GM19455 (cell line): ENCODE measurements at regions not wholly inside any gene's neighbourhood (a gene's known extent, or its start where the extent isn't known, plus 50 kb on each side); places are given as distances from the start of the nearest gene placed in this dataset.
"Not testable (repeated sequence)": the region's sequence is repeated elsewhere in the genome, so short reads cannot be mapped to it uniquely, and the experiment has no call there.

Source experiments
- ATAC-seq: cut with Tn5 transposase; IDR thresholded peaks from one replicate; pipeline ENCODE4 v1.9.1; 2021; ENCODE audit not compliant: unreplicated experiment

DNA sequence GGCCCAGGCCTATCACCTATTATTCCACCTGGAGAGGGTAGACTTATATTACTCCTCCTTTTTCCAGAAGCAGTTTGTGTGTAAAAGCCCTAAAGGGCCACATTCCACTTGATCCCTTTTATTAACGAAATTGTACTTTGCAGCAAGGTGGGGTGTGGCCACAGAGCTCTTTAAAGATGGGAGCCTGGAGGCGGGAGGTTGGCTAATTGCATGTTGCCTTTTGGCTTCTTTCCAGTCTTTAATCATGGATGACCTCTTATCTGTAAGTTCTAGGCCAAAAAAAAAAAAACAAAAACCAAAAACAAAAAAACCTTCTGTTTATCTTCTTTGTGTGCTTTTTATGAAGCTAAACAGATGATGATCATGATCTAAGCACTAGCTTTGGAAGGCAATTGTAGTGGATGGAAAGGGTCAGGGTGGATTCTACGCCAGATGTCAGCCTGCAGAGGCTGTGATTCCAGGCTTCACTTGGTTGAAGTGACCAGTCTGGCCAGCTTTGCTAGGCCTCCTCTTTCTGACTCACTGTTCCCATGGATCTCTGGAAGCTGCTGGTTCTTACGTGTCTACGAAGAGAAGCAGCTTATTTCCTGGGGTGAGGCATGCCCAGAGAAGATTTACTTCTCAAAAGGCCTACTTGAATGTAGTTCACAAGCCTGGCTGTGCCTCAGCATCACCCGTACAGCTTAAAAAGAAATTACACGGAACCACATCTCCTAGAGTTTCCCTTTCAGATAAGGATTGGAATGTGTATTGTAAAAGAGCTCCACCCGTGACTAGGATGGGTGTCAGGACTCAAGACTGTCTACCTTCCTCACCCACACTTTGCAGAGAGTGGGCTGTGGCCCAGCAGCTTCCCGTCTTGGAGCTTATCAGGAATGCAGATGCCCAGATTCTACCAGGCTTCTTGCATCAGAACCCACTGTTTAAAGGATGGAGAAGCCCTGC, 330.9 kb upstream of the C2CD4B start:
- no peak for ATAC-seq

DNA sequence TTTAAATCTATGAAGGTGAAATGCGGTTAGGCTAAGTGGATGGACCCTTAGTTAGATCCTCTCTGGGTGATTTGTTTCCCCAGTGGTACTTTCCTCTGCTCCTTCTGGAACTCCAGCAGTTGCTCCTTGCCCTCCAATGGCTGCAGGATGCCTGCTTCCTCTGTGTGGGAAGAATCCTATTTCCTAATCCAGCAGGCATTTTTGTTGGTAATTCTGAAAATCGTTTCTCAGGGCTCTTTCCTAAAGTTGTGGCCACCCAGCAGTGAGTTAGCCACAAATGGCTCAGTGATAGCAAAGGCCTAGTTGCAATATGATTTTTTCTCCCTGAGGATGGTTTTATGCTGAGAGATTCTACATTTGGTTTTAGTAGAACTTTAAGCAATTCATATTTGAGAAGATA, 332.3 kb upstream of the C2CD4B start:
- no peak for ATAC-seq

DNA sequence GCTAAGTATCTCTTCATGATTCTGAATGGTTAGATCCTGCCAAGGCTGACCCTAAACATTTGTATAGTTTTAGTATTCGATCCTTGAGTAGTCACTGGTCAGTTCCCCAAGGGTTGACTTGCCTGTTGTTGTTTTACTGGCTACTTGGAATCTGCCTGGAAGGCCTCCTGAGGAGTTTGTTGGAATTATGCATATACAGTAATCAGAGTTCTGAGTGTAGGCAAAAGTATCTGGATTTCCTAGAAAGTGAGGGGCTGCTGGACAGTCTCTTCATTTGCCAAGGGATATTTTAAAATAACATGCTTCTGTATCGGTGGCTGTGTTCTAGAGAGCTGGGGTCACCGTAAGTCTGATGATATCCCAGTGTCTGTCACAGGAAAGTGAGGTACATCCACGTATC, 333.2 kb upstream of the C2CD4B start:
- no peak for ATAC-seq

DNA sequence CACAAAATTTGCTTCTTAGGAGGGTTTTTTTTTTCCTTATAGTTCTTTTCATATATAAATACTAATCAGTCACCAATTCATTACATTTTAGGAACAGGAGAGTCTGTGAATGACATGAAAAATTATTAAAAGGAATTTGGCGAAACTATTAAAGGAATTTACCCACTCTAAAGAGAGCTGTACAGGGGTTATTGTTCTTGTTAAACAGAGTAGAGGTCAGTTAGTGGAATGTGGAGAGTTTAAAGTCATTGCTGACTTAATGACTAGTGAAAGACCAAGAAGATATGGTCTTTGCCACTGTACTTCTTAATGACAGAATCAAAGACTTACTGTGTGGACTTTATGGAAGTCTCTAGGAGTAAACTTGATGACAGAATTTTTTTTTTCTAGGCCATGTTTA, 333.6 kb upstream of the C2CD4B start:
- ATAC-seq, result no peak

DNA sequence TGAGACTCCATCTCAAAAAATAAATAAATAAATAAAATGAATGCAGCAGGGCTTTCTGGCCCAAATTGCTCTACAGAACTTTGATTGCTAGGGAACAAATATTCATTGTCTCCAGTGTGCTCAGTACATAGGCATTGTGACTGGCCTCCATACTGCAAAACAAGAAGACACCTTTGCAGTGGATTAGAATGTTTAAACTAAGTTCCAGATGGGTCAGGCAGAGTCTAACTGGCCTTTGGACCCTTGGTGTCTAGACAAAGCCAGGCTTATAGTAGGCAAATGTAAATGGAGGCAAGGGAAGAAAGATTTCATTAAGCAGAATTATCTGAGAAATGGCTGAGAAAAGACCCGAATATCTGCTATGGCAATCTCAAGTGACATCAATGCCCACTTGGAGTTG, 335.2 kb upstream of the C2CD4B start:
- no peak for ATAC-seq

DNA sequence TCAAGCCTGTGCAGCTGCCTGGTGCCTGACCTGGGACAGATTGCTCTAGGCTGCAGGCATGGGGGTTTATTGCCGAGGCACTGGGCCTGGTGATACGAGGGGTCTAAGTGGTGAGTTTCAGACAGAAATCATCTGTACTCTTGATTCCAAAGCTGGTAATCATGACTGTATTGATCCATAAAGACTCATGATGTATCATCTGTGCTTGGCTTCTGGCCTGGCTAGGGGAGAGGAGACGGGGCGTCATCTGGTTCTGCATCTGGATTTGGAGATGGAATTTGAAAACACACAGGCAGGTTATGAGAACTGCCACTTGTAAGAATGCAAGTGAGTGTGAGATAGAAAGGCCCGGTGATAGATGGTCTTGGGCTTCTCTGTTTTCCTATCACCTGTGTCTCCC, 337.4 kb upstream of the C2CD4B start:
- ATAC-seq, result no peak

DNA sequence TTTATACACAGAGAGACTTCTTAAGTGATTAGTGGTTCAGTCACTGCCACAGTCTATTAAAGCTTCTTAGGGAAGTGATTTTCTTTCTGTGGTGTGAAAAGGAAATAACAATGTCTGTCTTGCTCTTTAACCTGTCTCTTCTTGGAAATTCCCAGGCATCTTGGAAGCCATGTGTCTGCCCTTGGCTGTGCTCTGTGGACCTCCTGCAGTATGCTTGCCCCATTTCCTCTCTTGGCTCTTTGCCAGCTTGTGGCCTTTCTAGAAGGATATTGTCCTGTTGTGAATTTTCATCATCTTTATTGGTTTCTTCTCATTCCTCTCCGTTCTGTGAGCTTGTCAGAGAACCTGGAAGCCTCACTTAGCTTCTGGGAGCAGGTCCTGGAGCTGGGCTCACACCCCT, 338.4 kb upstream of the C2CD4B start:
- no peak for ATAC-seq

DNA sequence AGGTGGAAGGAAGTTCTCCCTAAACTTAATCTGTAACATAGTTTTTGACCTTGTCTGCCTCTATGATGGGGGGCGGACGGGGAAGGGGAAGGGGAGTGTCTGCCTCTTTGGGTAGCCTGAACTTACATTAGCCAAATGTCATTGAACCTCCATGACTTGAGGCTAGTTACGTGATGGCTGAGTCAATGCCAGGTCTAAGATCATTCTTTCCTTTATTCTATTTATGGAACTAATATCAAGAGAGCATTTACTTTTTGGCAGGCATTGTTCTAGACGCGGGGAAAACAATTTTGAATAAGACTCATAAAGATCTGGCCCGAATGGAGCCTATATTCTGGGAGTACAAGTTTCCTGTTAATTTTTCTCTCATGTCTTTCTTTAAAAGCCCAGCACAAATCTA, 340.7 kb upstream of the C2CD4B start:
- no peak for ATAC-seq

DNA sequence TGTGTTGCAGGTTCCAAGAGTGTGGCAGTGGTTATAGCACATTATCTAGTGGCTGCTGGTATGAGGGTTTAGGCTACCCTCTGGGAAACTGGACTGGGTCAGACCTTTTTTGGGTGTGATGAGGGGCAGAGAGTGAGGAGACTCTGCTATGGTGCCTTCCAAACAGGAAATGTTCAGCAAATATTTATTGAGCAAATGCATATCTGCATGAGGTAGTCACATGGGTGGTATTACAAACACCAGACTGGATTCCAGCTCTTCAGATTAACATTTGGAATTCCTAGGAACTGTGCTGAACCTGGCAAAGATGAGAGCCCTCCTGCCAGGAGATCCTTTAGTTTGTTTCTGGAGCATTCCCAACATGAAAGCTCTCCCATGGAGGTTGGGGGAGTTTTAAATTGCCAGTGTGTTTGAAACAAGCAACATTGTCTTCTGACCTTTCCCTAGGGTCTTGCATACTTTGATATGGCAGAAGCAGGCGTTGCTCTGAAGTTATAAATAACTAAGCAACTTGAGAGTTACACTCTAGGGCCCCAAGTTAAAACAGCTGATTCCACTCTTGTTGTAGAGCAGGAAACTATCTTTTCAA, 341.2 kb upstream of the C2CD4B start:
- ATAC-seq, result no peak

DNA sequence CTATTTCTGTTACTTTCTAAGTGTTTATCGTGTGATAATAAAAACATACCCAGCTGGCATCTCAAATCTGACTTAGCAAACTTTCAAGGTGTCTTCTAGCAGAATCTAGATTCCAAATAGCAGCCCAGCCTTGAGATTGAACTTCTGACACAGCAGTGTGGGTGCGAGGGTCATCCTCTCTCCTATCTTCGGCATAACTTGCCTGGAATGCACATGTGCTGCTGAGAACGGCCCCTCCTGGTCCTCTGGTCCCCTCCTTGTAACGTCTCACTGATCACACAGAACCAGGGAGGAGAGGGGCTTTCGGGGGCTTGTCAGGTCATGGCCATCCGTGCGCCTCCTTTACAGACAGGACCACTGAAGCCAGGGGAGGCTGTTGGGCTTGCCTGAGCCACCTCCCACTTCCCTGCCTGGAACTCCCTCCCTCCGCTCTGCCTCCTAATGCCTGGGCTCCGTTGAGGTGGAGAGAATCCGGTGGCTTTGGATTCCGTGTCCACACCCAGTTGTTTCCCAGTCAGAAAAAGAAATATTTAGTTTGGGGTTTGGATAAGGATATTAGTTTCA, 344.4 kb upstream of the C2CD4B start:
- ATAC-seq, result no peak

DNA sequence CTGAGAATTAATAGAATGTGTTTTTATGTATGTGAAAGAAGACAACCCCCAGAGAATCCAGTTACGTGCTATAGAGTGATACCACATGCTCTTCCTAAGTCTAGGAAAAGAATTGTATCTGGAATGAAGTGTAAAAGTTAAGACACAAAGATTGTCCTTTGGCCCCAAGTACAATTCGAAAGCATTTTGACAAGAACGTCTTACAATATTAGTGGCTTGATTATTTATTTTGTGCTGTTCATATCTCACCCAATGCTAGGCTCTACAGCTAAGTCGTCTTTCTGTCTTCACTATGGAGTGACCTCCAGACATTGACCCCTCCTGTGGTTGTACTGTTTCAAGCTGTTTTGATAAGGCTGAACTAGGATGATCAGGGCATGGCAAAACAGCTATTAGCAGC, 345.7 kb upstream of the C2CD4B start:
- ATAC-seq, result no peak

DNA sequence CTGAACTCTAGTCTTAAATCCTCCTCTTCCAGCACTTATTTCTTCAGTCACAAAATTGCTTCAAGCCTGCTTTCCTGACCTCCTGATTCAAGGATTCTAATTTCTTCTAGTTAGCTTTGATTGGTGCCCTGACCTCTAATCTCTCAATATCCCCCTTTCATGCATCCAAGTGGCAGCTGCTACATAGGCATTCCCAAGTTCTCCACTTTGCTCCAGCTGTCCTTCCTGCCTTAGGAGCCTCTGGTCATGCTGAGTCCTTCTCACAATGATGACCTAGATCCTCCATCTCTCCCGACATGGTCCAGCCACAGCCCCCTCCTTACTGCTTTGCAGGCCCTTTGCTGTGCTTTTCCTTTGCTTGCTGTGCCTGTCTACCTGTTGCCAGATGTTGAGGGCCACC, 347.8 kb upstream of the C2CD4B start:
- ATAC-seq, result no peak

DNA sequence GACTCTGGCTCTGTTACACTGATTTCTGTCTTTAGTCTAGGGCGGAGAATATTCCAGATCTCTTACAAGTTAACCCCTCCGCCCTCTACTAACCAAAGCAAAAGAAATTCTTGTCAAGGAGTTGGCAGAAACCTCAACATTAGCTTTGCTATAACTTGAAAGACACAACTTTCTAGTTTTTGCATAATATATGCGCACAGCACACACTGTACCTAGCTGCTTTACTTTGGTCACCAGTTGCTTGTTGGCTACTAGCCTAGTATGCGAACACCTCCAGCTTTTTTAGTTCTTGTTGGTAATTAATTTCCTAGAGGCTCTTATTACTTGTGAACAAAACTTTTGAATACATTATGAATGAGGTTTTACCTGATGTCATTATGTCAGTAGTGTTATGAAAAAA, 348.8 kb upstream of the C2CD4B start:
- no peak for ATAC-seq

DNA sequence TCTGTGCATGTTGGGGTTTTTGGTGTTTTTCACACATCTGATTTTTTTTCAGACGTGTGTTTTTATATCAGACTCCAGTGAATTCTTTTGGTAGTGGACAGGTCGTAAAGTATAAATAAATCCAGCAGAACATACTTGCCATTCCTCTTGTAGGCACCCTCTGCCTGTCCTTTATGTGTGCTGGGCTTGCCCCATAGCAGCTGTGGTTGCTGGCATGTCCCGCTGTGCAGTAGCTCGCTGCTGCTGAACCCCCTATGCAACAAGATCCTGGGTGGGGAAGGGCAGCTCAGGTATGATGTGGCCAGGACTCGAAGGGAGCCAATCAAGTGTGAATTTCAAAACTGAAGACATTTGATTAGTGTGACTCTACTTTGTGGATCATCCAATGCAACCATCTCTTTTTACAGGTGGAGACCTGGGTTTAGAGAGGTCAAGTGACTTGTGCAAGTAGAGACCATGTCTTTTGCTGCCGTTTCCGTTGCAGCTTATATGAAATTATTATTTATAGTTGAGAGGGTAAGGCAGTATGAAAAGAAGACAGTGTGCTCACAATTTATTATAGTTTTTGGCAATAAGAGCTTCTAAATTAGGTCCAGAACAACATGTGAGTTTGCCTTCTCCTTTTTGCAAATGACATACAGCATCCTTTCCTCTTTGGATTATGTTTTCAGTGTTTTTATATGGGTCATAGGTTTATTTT, 350.8 kb upstream of the C2CD4B start:
- ATAC-seq, result no peak

DNA sequence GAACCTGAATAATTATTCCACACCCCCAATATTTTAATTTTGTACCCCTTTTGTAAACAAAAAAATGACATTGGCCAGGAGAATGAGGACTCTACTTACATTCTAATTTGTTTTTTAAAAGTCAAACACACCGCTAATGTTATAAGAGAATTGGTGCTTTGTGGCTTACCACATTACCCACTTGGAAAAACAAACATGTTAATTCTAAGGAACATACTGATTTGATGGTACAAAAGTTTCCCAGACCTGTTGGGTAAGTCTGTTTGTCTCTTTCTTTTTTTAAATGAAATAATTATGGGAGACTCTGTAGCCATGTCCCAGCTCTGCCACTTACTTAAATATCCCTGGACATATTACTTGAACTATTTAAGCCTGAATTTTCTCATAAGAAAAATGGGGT, 352.5 kb upstream of the C2CD4B start:
- ATAC-seq, result no peak

DNA sequence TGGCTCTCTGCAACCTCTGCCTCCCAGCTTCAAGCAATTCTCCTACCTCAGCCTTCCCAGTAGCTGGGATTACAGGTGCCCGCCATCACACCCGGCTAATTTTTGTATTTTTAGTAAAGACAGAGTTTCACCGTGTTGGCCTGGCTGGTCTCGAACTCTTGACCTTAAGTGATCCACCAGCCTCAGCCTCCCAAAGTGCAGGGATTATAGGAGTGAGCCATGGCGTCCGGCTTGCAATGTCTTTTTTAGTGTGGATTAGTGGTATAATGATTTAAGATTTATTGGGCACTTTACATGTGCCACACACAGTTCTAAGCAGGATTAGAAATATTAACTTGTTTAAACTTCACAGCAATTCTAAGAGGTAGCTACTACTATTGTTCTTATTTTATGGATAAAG, 353.6 kb upstream of the C2CD4B start:
- not testable (repeated sequence) for ATAC-seq

DNA sequence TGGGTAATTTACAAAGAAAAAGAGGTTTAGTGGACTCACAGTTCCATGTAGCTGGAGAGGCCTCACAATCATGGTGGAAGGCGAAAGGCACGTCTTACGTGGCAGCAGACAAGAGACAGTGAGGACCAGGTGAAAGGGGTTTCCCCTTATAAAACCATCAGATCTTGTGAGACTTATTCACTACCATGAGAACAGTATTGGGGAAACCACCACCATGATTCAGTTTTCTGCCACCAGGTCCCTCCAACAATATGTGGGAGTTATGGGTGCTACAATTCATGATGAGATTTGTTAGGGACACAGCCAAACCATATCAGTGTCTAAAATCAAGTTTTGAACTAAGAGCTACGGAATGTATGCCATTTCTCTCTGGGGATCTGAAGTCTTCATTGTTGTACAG, 354.8 kb upstream of the C2CD4B start:
- no peak for ATAC-seq

DNA sequence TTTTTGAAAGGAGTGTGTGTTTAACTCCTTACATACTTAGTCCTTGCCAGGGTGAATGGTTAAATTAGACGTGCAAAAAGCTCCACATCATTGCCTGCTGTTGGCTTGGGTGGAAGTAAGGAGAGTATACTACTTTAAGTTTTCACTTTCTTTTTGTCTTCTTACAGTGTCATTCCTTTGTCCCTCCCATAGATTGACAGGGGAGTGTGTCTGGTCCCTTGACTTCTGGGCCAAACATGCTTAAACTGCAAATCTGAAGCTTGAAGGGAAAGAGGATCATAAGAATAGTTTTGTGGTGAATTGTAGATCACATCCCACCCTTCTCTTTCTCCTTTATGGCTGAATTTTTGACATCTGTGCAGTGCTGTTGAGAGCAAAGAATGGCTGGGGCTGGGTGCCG, 355.8 kb upstream of the C2CD4B start:
- no peak for ATAC-seq

DNA sequence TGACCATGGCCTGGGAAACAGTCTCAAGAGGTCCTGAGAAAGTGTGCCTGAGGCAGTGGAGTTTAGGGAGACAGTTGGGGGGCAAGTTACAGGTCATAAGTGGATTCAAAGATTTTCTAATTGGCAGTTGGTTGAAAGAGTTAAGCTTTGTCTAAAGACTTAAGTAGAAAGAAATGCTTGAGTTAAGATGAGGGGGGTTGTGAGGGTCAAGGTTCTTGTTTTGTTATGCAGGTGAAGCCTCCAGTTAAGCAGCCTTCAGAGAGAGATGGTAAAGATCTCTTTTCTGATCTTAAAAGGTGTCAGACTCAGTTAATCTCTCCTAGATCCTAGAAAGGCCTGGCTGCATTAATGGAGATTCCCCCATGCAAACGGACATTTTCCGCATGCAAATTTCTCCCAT, 356.3 kb upstream of the C2CD4B start:
- ATAC-seq, result no peak

DNA sequence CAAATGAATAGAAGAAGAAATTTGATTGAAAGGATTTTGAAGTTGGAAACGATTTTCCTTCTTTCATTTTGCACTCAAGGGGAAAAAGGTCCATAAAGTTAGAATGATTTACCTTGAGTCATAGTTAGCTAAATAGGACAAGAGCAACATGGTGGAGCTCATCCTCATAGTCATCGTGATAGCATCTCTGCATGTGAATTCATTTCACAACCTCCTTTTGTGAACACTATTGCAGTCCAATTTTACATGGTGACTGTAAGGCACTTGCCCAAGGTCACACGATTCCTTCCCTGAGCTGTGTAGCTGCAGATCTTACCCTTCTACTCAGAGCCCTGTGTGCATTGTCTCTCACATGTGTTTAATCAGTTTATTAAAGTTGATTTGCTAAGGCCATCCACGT, 359.8 kb upstream of the C2CD4B start:
- no peak for ATAC-seq

DNA sequence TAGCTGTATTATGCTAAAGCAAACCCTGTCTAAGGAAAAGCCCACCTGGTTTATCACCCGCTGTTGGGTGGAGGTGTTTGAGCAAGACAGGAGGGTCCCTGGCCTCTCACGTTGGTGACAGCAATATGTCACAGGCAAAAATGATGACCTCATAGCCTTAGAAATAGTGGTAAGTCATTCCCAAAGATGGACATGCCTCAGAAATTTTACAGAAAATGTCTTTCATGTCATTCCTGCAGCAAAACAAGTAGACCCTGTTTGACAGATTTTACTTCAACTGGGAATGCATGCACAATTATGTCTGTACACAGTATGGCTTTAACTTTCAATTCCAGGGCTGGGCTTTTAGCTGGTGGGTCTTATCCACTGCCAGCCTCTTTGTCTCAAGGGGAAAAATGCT, 362.3 kb upstream of the C2CD4B start:
- ATAC-seq, result no peak

DNA sequence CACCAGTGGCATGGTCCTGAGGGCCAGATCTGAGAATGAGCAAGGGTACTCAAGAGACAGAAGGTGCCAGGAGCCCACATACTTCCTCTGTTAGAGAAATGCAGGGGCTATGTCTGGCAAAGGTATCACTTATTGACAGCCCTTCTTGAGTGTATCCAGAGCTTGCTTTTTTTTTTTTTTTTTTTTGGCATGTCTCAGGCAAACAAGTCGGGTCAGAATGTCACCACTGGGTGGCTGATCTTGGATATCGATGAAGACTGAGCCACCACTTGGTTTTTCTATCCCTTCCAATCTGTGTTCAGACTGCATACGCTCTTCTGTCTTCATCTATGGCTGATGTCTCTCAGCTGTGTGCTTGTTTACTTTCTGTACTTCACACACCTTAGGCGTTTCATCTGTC, 363.4 kb upstream of the C2CD4B start:
- no peak for ATAC-seq
